T-helper 2 cell (primary cell): ENCODE measurements at regions not wholly inside any gene's neighbourhood (a gene's known extent, or its start where the extent isn't known, plus 50 kb on each side); places are given as distances from the start of the nearest gene placed in this dataset.

Experiments used
- DNase-seq, 5 experiments: peaks; one replicate each; pipeline versions ENCODE4 v3.0.0 to v3.0.0-alpha.2; 2012 to 2022

DNA sequence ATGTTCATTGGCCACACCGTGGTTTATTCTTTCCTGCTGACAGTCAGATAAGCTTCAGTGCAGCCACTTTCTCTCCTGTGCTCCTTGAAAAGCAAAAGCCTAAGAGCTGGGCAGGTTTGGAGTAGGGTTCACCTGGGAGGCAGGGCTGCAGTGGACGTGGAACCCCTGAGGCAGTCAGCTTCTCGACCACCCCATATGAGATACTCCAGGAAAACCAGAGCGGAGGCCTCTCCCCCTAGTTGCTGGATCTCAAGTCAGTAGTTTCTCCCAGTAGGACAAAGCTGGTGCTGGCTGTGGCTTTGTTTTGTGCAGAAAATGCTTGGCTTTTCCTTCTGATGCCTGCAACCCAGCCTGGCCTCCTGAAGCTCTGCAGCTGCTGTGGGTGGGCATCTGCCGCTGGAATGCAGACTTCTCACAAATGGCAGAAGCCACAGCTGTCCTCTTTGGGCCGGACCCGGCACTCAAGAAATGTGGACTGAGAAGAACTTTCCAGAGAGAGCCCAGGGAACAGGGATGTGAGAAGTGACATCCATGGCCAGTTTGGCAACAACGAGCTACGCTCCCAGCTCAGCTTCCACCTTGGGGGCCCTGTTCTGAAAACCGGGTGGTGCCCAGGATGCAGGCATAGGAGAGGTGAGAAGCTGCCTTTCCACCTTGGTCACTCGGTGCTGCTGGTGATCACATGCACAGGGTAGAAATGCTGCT is 276.6 kb upstream of the TCERG1L start:
- DNase-seq, result no peak

DNA sequence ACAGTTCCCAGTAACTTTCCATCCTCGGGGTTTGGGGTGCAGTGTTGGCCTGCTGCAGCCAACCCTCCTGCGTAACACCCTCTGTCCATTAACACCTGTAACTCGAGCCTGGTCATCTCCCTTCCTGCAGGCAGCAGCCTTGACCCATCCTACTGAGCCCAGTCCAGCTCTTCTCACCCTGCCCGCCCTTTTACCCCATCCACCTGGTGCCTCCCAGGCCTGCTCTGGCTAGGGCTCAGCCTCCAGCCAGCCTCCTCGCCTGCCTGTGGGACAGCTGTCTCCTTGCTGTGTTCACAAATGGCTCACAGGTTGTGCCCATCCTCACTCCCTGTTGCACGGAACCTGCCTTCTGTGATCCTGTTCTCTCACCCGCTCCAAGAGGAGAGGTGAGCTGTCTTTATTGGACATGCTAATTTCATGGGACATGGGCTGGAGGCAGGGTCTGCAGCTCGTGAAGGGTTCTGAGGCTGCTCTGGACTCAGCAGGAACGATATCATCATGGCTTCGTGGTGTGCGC is 277.2 kb upstream of the TCERG1L start:
- DNase-seq, result no peak

DNA sequence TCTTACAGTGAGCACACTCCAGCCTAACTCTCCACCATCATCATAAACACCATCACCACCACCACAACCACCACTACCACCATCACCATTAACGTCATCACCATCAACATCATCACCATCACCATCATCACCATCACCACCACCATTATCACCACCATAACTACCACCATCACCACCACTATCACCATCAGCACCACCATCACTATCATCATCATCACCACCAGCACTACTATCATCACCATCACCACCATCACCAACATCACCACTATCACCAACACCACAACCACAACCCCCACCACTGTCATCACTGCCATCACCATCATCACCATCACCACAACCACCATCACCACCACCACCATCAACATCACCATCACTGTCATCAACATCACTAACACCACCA is 279.0 kb upstream of the TCERG1L start:
- no peak for DNase-seq

DNA sequence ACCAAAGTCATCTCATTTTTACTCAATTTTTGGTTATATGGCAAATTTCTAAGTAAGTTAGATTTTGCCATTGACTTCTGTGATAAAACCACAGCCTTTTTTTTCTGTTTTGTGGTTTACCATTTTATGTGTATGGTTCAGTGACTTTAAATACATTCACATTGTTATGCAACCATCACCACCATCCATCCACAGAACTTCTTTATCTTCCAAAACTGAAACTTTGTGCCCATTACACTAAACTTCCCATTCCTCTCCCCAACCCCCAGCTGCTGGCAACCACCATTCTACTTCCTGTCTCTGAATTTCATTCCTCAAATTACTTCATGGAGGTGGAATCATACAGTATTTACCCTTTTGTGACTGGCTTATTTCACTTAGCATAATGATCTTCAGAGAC is 280.4 kb upstream of the TCERG1L start:
- no peak for DNase-seq

DNA sequence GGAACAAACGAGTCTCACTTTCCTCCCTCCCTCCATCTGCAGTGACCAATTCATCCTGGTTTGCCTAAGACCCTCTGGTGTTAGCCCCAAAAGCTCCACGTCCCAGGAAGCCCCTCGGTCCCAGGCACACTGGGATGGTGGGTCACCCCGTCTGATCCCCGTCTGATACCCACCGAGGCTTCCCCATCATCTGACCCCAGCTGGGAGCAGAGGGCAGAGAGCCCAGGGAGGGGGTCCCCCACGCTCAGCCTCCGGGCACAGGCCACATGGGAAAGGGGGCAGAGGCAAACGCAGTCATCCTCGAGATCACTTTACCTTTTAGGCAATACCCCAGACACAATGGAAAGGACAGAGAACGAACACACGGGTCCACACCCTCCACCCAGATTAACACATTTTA is 291.6 kb upstream of the PPP2R2D start:
- no peak for DNase-seq

DNA sequence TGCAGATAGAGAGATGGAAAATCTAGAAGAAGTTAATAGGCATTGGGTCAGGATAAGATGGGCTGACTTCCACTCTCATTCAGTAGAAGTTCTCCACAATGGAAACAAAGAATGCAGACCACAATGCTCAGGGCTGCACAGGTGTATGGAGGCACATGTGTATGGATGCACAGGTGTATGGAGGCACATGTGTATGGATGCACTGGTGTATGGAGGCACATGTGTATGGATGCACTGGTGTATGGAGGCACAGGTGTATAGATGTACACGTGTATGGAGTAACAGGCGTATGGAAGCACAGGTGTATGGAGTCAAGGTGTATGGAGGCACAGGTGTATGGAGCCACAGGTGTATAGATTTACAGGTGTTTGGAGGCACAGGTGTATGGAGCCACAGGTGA is 285.7 kb upstream of the PPP2R2D start:
- DNase-seq, result no peak

DNA sequence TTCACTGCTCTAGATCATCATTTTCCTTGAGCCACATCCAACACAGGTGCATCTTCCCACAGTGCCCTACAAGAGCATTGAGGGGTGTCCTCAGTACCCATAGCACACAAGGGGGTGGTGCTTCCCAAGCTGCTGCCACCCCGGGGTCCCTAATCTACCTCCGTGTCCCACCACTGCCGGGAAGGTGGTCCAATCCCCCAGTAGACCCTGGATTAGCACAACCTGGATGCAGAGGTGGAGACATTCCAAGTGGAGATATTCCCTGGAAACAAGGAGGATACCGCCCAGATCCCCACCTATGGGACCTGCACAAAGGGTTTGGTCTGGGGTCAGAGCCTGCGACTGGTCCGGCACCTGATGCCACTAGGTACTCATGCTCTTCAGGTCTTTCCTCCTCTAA is 284.8 kb upstream of the PPP2R2D start:
- DNase-seq, result no peak

DNA sequence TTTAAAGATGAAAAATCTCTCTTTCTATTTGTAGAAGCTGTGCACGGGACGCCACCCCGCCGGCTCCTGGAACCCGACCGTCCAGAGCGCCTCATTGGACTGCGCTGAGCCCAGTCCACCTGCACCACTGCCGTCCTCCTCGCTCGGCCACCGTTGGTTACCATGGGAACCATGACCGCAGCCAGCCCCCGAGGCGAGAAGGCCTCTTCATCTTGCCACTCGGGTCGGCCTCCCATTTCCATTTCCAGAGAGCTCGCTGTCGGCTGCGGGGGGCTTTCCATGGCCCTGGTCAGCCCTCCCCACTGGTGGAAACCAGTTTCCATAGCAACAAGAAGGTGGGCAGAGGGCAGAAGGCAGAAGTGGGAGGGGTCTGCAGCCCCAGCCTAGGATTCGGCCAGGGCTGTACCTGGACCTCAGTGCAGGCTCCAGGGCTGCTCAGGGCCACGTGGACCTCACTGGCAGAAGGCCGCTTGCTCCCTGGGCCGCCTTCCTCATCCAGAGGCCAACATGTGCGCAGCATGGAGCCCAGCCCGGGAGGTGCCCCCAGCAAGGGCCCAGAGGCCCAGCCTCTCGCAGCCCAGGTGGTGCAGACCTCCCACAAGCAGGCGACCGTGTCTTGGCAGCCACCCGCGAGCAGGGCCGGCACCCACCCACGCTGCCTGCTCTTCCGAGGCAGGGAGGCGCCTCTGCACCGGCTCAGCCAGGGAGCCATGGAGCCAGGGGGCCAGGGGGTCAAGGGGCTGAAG is 283.5 kb upstream of the PPP2R2D start:
- DNase-seq, result no peak

DNA sequence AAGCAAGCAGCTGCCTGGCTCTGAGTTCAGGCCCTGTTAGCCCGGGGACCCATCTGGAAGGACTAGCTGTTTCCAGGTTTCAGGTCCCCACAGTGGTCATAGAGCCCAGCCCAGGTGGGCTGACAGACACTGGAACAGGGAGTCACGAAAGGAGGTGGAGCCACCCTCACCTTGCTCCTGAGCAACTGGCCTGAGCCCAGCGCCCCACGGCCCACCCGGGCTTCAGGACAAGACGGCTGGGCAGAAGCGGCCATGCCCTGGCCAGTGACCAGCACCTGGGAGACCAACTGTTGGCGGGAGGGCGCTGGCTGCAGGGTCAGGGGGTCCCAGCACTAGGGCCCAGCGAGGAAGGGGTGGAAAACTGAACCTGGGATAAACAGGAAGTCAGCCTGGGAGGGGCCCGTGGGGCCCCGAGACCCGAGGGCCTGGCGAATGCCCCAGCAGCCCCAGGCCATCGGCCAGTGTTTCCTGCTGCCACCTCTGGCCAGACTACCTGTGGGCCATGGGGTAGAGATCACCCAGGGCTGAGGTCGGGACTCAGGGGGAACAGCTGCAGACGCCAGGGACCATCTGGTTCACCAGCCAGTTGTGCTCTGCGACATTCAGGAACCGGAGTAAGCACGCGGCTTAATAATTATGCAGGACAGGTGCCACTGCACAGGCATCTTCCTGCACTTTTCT is 282.1 kb upstream of the PPP2R2D start:
- DNase-seq, result no peak

DNA sequence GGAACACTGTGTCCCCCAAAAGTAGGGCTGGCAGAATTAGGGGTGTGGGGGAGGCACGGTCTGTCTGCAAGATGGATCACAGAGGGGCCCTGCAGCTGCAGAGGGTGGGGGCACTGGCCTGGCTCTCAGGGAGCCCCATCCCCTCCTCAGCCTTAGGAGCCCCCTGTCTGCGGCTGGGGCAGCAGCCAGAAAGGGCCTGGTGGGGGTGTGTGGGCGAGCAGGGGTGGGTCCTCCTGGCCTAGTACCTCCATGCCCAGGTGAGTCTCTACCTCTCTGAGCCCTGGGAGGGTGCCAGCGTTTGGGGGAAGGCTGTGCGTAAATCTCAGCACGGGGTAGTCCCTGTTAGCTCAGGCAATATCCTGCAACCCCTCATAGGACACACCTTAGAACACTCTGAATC is 280.5 kb upstream of the PPP2R2D start:
- no peak for DNase-seq

DNA sequence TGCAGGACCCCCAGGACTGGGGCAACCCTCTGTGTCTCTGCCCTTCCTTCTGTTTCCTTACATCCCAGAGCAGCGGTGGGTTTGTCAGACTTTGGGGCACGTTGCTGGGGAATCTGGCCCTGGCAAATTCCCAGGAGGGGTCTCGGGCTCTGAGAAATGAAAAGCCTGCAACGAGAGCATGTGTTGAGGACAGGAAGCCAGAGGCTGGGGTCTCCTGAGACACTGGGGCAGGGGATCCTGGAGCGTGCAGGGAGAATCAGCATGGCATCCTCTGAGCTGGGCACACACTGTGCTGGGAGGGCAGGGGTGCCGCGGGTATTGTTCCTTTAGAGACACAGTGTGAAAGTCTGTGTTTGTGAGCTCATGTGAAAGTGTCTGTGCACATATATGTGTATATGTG is 279.9 kb upstream of the PPP2R2D start:
- no peak for DNase-seq

DNA sequence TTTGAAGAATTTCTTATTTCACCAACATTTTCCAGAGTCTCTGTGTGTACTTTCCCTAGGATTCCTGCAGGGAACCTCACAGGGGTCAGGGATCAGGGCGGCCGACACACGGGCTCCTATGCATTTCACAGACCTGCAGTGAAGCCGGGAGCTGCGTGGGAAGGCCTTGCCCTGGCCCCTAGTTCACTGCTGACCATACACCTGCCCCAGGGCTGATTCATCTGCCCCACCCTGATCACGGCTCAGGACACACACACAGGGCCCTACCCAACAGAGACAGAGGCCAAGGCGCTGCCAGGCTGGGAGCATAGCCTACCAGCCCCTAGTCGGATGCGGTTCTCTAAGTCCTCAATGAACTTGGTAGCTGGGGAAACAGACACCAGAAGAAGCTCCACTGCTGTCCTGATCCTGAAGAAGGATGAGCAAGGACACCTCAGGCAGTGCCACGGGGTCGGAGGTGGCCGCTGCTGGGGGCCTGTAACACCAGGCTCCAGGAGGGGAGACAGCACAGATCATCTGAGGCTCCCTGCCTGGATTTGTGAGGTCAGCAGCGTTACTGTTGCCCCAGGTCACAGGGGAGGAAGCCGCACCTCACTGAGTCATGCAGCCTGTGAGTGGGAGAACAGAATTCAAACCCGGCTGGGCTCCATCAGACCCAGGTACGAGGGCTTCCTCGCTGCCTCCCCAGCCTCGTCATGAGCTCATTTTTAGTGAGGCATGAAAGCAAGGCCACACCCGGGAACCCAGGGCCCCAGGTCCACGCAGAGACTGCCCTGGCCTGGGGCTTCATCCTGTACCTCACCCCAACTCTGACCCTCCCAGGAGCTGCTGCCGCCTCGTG is 278.8 kb upstream of the PPP2R2D start:
- no peak for DNase-seq

DNA sequence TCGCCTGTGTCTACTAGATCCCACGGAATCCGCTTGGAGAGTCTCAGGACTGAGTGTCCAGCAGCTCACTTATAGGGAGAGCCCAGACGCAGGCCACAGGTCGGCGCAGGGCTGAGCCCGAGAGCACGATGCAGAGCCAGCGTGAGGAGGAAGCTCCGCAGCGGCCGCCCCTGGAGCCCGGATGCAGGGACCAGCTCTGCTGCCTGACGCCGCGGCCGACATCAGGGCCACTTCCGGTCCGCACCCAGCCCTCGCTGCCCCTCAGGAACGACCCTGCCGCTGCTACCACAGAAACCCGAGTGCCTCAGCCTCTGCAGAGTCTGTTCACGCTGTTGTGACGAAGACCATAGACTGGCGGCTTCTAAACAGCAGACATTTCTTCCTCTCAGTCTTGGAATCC is 275.8 kb upstream of the PPP2R2D start:
- no peak for DNase-seq

DNA sequence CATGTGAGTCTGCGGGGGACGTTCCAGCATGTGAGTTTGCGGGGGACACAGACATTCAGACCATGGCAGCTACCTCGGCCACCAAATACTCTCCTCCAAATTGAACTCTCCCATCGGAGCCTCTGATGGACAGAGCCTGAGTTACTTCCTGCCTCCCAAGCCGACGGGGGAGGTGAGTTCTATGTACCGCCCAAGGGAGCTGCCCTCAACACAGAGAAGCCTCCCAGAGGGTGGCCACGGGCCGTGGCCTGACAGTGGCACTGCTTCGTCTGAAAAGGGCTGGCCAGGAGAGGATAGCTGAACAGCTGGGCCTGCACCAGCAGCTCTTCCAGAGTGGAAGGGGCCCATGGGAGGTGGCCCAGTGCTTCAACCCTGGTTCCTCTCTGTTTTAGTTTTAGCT is 274.5 kb upstream of the PPP2R2D start:
- no peak for DNase-seq

DNA sequence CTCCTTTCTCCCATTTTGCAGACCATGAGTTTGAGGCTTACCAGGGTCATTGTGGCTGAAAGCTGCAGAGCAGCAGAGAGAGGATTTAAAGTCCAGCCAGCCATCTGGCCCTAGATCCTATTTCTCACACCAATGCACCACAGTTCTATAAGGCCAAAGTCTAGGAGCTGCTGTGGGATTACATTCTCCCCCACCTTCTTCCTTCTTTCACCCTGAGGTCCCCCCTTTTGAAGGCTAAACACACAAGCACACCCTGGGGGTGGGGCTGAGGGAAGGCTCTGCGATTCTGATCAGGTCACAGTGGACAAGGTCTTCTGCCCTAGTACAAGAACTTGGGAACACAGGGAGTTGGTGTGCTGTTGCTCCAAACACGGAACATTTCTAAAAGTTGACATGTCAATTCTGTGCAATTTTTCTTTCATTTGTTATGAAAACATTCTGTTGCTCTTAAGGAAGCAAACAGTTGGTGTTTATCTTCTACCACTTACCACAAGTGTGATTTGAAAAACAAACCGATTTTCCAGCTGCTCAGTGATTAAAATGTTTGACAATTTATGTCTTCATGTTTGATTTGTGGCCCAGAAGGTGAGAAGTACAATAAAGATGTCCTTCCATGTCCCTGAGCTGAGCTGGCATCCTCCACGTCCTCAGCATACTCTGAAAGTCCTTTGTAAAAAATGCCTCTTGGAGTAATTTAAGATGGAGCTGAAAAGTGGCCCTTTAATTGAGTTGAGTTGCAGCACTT is 271.6 kb upstream of the PPP2R2D start:
- no peak for DNase-seq

DNA sequence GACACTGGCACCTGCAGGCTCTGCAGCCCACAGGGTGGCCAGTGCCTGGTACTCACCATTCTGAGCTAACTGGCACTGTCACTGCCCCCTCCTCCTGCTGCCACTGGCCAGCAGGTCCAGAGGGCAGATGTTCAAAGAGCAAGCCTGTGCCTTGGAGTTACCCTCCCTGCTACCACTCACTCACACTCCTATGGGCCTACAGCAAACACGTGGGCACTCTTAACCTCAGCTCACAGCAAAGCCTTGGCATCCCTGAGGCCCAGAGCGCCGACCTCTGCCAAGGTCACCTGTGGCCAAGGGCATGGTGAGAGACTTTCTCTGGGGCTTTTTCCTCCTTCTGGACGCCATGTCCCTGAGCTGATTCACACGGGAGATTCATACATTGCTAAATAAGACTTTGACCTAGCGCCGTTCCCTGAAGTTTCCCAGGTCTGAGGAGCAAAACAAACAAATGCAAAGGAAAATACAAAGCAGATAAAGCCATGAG is 270.0 kb upstream of the PPP2R2D start:
- DNase-seq, result no peak

DNA sequence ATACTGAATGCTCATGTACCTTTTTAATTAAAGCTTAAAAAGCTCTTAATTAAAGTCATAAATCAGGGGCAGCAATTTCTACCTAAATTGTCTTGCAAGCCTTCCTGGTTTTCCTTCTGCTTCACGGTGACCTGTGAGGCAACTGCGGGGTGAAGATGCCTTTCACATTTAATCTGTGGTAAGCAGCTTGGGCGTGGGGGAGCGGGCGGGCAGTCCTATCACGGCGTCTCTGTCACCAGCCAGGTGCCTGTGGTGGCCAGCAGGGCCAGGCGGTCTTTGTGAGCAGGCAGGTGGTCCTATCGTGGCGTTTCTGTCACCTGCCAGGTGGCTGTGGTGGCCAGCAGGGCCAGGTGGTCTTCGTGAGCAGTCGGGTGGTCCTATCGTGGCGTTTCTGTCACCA is 269.2 kb upstream of the PPP2R2D start:
- no peak for DNase-seq

DNA sequence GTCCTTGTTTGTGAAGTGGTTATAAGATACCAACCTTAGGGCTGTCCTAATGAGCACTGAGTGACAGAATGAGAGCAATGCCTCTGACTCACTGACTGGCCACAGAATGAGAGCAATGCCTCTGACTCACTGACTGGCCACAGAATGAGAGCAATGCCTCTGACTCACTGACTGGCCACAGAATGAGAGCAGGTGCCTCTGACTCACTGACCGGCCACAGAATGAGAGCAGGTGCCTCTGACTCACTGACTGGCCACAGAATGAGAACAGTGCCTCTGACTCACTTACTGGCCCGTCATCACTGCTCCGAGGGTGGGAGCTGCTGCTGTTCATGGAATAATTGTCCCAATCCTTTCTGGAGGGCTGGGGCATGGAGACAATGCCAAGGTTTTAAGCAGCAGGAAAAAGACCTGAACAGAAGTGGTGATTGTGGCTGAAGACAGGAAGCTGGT is 265.2 kb upstream of the PPP2R2D start:
- DNase-seq, result no peak

DNA sequence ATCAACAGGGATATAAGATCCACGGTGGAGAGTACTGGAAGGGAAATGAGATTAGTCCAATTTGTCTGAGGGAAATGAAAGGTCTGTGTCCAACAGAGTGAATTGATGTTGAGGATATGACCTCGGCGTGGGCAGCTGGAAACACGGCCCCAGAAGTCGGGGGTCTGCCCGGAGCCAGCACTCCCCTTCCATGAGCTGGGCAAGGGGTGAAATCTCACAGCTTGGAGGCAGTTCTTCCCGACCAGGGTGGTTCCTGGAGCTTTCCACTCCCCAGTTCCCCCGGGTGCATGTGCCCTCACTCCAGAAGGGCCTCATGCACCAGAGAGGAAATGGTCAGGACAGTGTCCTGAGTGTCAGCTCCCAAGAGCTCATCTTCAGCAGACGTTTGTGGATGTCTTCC is 264.7 kb upstream of the PPP2R2D start:
- no peak for DNase-seq

DNA sequence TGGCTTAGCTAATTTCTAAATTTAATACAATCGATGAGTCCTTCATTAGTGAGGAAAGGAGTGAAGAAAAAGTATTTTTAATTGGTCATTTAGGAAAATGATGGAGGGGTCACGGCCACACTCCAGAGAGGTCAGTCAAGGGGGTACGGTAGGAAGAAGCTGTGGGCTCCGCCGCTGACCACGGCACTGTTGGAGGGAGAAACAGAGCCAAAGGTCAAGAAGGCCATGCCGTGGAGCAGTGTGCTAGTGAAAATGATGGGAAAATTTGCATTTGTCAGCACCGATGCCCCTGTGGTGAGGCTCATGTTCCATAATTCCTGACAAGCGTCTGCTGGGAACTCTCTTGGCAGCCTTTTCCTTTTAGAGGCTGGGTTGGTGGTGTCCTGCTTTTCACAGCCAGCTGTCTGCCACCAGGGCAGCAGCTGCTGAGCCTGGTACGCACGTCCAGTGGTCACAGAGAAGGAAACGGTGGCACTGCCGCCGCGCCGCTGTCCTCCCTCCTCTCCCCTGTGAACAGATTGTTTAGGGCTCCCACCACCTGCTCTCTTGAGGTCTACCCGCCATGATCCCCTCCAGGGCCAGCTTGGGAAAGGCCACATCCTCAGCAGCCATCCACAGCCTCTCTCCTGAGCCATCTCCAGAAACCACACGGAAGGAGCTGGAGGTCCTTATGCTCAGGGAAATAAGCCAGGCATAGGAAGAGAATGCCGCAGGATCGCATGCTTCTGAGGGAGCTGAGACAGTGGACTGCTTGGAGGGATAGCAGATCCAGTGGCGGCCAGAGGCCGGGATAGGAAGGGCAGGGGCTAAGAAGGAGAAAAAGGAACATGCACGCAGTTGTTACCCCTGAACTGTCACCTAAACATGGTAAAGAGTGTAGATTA is 263.7 kb upstream of the PPP2R2D start:
- DNase-seq, result no peak
